NAMALWA (cell line): ENCODE measurements at regions not wholly inside any gene's neighbourhood (a gene's known extent, or its start where the extent isn't known, plus 50 kb on each side); places are given as distances from the start of the nearest gene placed in this dataset.
"Not testable (repeated sequence)": the region's sequence is repeated elsewhere in the genome, so short reads cannot be mapped to it uniquely, and the experiment has no call there.

Source experiments
- DNase-seq: peaks from one replicate; pipeline ENCODE4 v3.0.0-alpha.2; 2015; ENCODE audit warnings: low spot score

DNA sequence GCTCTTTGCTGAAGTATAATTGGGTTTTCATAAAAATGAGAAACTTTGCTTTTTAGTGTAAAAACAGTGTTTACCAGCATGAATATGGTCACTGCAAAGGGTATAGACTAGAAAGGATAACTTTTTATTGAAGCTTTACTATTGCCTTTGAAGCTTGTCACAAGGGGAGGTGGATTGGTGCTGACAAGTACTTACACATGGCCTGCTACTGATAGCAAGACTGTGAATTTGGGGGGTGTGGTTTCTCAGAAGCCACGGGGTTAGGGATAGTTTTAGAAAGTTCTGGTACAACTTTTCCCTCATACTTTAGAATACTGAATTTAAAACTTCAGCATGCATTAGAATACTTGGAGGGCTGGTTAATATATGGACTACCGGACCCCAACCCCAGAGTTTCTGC lies 294.1 kb downstream of the SOCS6 start:
- no peak for DNase-seq

DNA sequence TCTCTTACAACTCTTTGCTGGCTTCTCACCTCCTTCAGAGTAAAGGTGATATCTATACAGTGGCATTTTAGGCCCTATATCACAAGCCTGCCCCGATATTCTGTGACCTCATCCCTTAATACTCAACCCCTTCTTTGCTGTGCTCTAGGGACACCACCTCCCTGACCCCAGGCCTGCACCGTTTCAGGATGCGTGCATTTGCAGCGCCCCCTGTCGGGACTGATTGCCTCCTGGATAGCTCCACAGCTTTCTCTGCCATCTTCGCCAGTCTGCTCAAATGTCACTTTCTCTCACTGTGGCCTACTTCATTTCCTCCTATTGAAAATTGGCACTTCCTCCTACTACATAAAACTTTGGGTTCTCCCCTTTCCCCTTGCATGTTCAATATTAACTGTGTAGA lies 289.6 kb downstream of the SOCS6 start:
- no peak for DNase-seq

DNA sequence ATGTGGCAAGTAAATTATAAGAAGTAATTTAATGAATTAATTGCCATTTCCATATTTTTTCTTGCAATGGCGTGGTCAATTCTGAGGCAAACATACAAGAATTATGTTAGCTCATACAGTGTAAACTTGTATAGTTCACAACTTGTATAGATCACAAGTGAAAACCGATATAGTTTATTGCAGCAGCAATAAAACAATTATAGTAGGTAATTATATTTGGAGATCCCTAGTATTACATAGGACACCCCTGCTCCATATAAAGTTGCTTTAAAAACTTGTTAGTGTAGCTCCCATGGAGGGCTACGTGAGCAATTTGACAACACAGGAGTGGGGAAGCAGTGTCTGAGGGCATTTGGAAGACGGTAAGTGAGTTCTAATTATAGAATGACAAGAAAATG lies 288.2 kb downstream of the SOCS6 start:
- DNase-seq = no peak

DNA sequence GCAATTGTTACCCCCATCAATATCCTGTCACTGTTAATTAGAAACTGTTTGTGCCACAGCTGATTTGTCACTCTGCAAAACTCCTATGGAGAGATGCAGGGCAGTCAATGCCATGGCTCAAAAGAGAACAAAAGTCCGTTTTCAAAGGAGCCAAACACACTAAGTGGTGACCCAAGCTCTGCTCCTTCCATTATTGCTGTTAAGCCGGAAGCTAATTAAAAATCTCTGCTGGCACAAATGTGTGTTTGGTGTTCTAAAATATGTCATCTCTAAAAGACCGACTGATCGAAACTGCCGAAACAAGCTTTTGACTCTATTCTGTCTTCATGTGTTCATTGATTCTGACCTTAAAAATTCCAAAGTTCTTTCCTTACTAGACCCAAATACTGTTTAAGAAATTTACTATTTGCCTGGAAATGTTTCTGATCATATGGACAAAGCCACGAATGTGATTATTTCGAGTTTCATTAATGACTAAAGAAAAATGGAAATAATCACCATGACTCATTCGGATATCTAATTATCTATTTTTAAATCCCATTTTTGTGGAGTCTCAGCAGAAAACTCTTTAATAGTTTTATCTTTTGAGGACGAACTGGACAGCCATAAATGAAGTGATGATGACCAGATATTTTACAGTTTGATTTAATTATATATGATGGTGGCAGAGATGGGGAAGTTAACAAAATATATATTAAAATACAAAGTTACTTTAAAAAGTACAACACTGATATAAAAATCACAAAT lies 287.6 kb downstream of the SOCS6 start:
- DNase-seq = no peak

DNA sequence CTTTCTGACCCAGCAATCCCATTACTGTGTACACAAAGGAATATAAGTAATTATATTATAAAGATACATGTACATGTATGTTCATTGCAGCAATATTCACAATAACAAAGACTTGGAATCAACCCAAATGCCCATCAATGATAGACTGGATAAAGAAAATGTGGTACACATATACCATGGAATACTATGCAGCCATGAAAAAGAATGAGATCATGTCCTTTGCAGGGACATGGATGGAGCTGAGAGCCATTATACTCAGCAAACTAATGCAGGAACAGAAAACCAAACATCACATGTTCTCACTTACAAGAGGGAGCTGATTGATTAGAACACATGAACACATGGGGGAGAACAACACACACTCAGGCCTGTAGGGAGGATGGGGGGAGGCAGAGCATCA lies 286.1 kb downstream of the SOCS6 start:
- DNase-seq = not testable (repeated sequence)

DNA sequence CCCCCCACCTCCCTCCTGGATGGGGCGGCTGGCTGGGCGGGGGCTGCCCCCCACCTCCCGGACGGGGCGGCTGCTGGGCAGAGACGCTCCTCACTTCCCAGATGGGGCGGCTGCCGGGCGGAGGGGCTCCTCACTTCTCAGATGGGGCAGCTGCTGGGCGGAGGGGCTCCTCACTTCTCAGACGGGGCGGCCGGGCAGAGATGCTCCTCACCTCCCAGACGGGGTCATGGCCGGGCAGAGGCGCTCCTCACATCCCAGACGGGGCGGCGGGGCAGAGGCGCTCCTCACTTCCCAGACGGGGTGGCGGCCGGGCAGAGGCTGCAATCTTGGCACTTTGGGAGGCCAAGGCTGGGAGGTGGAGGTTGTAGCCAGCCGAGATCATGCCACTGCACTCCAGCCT lies 280.8 kb downstream of the SOCS6 start:
- DNase-seq = not testable (repeated sequence)

DNA sequence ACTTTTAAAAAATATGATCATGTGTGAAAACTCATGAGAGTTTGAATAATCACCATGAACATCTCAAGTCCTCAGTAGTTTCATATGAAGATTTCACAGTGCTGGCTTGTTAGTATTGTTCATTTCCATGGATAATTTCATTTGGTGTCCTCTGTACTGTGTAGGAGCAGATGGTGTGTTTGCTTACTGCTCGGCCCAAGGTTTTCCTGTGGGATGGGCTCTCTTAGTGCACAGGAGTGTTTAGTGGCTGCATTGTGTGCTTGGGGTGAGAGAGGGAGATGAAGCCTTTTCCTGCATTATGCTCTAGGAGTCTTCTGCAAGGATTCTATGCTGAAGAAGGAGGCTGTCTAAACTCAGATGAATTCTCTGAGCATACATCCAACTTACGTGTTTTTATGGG lies 270.6 kb downstream of the SOCS6 start:
- DNase-seq = no peak

DNA sequence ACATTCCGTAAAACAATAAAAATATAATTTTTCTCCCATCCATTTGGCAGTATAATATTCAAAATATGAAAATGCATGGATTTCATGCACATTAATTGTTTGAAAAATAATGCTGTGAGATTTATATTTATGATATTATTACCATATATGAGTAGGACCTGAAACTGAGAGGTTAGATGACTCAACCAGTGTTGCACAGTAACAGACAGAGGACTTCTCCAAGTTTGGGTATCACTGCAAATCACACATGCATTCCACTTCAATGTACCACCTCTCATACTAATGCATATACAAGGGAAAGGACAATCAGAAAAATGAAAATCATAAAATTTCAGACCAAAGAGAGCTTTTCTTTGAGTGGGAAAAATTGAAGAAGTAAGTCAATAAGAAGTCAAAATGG lies 269.5 kb downstream of the SOCS6 start:
- DNase-seq = no peak

DNA sequence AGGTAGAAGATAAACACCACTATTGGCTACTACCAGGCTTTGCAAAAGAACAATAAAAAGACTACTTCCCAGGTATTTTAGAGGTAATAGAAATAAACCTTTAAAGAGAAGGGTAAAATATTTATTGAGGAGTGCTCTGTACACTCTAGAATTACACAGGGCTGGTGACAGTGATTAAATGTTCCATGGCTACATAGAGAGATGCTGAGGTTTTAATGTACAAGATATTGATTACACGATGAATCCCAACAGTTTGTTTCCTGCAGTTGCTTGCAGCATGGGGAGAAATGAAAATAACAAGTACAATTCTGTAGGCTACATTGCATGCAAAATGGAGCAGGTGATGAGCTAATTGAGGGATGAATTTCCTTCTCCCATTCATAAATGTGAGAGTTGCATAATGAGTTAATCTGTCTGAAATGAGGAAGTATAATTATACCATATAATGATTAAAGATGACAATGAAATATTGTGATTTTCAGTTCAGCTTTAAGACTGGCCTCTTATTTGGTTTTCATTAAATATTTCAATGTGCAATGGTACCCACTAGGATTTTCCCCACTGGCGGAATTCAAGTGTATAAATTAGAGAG lies 266.1 kb downstream of the SOCS6 start:
- DNase-seq = no peak

DNA sequence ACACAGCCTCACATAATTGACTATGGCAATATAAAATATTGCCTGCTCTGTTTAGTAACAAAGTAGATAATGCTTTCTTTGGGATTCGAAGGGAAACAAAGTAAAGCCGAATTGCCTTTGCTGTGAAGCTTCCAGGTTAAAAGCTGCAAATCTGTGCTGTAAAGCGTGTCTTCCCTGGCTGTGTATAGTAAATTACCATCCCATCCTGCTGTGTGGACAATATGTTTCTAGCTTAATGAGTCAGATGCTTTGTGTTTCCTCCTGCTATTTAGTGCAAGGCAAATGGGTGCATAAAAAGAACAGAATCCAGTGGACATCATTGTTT lies 265.1 kb downstream of the SOCS6 start:
- DNase-seq = no peak

DNA sequence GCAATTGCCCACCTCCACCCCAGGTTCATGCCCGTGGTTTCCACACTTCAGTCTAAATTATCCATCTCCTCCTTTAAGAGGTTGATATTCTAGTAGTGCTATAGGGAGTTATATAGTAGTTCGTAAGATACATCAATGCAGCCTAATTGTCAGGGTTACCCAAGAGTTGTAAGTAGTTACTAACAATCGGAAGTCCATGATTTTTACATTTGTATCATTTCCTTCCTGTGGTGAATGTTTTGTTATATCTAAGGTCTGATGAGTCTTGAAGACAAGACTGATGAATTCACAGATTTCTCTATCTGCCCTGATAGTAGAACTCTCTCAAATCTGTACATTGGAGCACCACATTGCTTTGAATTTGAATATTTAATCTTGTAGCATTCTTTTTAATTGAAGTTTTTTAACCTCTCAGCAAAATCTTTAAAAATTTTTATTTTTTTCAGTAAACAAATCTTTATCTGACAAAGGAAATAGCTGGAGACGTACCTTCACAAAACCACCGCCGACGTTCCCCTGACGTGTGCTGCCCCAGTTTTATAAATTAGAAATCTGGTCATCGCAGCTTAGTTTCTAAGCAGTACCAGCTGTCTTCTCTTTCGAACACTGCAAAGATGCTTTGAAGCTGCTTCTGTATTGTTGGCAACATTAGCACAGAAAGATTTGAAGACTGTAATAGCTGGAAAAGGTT lies 264.5 kb downstream of the SOCS6 start:
- DNase-seq = no peak

DNA sequence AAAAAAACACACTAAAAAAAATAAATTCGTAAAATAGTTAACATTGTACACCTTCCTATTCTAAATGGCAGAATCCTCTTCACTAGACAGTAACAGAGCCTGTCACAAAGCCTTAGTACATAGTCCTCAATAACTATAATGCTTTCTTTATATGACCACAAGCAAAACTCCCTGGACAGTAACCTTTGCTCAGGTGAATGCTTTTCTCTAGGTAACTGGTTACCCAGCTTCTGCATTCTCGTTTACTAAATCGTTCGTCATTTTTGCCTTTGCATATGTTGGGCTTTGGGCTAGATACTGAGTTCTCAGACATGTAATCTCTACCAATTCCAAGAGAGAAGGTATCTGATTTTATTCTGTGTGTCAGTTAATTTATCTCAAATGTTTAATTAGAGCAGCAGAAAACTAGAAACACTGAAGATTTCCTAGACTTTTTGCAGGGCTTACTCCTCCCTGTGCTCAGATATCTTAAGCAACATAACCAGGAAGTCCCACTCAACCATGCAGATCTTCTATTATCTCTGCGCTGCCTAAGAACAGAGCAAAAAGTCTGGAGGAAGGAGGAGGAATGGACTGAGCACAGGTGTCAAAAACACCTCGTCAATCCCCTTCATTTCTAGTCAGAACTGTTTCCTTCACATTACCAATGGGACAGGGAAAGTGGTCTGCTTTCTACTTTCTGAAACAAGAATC lies 247.7 kb downstream of the SOCS6 start:
- no peak for DNase-seq

DNA sequence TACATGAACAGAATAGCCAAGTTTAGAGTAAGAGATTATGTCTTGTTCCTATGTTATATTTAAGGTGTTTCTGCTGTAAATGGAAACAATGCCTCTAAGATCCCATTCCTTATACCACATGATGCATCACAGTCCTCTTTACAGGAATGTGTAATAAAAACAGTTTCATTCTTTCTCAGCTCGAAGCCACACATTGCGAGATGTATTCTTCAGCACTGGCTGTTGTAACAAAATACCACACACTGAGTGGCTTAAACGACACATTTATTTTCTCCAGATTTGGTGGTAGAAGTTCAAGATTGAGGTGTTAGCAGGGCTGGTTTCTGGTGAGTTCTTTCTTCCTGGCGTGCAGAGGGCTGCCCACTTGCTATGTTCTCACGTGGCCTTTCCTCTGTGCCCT lies 246.2 kb downstream of the SOCS6 start:
- DNase-seq = no peak

DNA sequence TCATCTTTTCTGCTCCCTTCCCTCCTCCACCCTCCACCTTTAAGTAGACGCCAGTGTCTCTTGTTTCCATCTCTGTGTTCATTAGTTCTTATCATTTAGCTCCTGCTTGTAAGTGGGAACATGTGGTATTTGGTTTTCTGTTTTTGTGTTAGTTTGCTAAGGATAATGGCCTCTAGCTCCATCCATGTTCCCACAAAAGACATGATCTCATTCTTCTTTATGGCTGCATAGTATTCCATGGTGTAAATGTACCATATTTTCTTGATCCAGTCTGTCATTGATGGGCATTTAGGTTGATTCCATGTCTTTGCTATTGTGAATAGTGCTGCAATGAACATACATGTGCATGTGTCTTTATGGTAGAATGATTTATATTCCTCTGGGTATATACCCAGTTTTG lies 236.5 kb downstream of the SOCS6 start:
- not testable (repeated sequence) for DNase-seq

DNA sequence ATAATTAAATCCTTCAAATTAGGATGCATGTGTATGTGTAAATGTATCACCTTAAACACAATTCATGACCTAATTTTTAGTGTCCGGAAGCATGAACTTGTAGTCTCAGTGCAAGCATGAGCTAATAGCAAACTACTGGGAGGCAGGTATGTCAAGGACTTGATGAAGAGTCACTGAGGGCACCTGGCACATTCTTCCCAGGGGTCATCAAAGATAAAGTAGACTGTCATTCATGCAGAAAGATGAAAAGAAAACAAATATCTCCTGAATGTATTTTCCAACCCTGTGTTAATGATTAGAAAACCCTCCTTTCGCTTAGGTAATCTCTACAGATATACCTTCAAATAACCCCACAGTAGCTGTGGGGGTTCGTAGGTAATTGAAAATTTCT lies 234.9 kb downstream of the SOCS6 start:
- no peak for DNase-seq

DNA sequence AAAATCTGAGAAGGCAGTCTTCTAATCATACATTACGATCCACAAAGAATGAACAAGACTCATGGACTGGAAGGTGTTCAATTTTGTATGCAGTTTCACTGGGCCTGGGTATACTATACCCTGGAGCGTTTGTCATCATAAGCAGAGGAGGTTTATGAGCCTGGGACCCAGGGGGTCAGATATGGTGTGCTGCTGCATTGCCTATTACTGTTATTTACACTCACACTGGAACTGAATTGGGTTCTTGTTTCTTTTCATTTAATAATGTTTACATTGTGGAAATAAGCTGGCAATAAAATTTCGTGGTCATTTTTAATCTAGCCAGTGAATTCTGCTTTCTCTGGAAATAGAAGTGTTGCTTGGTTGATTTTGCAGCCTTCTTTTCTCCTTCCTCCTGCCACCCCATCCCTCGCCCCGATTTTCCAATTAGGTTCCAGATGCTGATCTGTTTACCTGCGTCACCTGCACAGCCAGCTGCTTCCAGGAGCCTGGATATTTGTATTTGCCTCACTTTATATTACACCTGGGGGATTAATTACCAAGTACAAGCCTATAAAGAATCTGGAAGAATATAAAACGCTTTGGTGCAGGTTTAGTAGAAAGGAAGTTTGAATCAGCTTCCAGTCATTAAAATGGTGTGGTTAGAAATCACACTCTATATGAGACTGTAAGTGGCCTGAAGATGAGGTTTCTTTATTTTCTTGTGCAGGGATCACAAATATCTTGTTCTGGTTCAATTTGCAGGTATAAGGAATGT lies 234.4 kb downstream of the SOCS6 start:
- DNase-seq = no peak

DNA sequence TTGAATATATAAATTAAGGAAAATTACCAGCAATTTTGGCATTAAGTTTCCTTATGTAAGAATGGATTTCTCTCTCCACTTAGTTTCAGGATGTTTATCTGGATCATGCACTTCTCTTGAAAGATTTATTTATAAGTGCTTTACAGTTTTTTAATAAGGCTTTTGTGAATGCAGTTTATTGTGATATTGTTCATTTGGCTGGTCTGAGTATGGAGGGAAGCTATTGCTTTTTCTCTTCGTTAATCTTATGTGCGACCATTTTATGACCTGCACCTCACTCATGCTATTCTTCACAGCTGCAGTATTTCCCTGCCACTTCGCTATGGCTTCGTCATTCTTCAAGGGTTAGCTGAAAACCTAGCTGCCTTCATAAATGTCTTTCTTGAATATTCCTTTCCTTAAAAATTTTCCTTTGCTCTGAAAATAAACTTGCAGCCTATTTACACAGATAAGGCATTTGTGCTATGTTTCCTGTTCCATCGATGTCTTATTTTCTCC lies 233.4 kb downstream of the SOCS6 start:
- no peak for DNase-seq

DNA sequence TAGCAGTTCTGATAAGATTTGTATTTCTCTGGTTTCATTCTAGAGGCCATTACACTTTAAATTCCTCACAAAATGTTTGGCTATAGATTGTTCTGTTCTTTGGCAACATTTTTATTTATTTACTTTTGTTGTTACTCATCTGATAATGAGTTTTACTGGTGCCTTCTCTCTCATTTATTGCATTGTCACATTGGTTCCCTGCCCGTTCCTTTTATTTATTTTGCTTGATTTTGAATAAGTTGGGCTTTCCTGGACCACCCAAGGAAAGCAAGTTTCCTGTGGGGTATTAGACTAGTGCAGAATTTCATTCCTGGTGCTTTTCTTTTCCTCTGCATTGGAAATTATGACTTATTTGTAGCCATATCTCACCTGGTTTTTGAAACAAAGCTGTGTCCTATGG lies 232.0 kb downstream of the SOCS6 start:
- DNase-seq = no peak

DNA sequence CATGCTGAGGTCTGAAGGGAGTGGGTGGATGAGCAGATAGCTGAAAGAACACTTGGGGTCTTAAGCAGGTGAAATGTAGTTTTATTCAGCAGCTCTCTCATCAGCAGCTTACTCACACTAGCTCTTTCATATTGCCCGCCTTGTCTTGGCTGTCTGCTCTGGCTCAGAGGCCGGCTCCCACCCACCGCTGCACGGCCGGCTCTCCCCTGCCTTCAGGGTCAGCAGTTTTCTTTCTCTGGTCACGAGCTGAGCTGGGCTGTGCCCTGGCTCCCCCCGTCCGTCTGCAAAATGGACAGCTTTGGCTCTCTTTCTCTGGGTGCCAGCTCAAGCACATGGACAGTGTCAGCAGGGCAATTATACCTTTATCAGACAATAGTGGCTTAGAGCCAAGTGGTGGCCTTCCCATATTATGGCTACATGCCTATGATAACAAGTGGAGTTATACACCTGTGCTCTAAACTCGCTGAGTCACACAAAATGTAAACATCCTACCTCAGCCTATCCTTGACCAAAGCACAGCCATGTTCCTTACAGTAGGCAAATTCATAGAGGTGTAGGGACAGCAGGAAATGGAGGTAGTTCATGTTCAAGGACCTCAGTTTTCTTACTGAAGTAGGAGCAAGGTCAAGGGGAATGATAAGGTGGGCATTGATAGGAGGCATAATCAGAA lies 224.8 kb downstream of the SOCS6 start:
- DNase-seq = no peak

DNA sequence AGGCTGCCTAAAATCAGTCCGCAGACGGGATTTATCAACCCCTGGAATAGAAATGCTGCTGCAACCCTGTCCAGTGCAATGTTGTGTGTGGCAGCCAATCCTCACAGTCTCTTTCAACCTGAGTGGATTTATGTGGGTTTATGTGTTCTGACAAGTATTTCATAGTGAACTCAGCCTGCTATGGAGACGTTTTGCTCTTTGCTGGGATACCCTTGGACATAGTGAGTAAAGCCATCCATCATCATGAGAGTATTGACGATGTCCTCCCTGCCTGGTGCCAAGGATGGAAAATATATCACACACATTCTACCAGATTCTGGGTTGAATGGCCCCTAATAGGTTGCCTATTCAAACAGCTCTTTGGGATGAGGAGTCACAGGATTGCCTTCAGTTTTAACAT lies 219.1 kb downstream of the SOCS6 start:
- DNase-seq = no peak

DNA sequence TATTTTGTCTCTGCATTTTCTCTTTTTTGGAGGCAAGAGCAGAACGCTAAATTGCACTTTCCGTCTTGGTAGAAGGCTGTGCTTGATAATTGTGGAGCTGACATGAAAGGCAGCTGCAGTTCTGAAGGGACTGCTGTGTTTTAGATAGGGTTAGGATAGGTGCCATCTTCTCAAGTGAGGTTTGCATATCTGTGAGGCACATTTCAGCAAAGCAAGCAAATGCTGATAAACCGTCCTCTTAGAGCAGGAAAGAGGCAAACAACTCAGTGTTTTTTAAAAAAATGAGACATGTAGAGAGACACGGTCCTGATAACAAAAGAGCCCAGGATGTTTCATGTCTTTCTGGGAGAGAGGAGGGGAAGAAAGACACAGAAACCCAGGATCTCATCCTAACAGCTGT lies 217.7 kb downstream of the SOCS6 start:
- DNase-seq = no peak

DNA sequence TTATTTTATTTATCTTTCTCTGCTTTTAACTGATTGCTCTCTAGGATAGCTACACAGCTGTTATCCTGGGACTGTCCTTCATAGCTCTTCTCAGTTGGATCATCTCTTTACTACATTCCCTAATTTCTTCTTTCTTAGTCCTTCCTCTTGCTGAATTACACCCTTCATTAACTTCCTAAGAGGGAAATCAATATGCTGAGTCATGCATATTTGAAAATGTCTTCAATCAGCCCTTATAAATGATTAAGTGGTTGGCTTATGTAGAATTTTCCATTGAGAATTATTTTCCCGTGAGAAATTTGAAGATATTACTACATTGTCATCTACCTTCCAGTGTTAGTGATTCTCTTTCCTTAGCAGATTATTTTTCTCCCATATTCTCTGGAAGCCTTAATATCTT lies 214.2 kb downstream of the SOCS6 start:
- DNase-seq = no peak
